HG02763 (cell line): ENCODE measurements at regions not wholly inside any gene's neighbourhood (a gene's known extent, or its start where the extent isn't known, plus 50 kb on each side); places are given as distances from the start of the nearest gene placed in this dataset.

ENCODE experiments used
- ATAC-seq: cut with Tn5 transposase; IDR thresholded peaks from one replicate; pipeline ENCODE4 v1.9.1; 2021; ENCODE audit warnings: mild to moderate bottlenecking, moderate library complexity; ENCODE audit not compliant: unreplicated experiment

- no peak for ATAC-seq
Measured at GRCh38 chr3:159123877-159124276, 322.0 kb downstream of the MFSD1 start.

GRCh38 chr3:159126261-159127020, 324.6 kb downstream of the MFSD1 start:
- no peak for ATAC-seq

- no peak for ATAC-seq
Measured at GRCh38 chr3:159127021-159127392, 325.2 kb downstream of the MFSD1 start.

DNA sequence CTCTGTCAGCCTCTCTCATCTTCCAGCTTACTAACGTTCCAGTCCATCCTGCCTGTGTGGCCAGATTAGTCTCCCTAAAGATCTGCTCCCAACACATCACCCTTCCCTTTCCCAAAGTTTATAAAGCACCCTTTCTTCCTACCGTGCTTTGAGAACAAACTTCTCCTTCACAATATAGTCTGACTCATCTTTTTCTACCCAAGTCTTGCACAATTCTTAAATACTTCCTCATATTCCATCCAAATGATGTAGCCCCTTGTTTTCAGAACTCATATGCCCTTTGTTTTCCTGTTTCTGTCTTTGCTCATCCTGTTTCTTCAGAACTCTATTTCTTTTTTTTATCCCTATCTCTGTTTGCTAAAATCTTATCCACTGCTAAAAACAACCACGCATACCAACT, 326.8 kb downstream of the MFSD1 start:
- no peak for ATAC-seq

GRCh38 chr3:159130108-159130507, 328.3 kb downstream of the MFSD1 start:
- no peak for ATAC-seq

DNA sequence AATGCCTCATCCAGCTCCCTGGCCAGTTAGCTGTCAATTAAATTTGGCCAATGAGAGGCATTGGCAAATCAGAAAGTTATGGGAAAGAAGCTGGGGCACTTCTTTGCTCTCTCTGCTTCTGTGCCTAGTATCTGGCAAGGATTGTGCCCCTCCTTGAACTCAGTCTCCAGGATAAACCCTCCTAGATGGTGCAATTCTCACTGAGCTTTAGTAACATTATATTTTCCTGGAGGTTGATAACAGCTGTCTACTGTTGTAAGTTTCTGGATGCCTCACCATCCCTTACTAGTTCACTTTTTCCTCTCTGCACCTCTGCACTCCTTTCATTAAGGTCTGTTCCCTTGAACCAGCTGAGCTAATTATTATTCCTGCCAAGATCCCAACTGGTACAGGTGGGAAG, 329.5 kb downstream of the MFSD1 start:
- no peak for ATAC-seq

GRCh38 chr3:159137949-159138348, 336.1 kb downstream of the MFSD1 start:
- no peak for ATAC-seq

GRCh38 chr3:159139326-159139725, 337.5 kb downstream of the MFSD1 start:
- no peak for ATAC-seq

DNA sequence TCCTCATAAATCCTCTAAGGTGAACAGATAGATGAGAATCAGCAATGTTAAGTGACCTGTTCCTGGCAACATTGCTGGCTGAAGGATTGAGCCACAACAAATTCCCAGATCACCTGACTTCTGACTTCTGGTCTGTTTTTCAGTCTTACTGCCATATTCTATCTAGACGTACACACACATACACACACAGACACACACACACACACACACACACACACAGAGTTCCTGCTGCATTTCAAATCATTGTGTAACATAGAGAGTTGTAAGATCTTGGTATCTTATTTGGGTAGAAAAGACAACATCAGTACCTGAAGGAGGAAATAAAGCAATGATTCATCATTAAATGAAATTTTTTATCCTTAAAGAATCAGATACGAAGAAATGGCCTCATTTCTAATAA, 342.6 kb downstream of the MFSD1 start:
- no peak for ATAC-seq

DNA sequence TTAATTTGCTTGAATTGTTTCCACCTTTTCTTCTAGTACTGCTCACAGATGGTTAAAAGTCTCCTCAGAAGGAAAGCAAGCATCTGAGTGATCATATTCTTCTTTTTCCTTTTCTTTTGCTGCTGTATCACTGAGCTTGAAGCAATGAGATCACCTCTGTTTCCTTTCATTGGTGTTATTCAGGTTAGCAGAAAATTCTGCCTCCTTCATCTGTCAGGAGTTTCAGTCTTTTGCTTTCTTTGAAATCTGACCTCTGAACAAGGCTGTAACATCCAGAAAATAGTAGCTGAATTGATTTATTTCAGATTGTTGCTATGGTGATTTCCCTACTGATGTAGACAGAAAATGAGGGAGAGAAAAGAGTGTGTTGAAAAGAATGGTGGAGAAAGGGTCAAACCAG, 343.0 kb downstream of the MFSD1 start:
- no peak for ATAC-seq

GRCh38 chr3:159146392-159146791, 344.5 kb downstream of the MFSD1 start:
- ATAC-seq, result no peak

- ATAC-seq, result no peak
Measured at GRCh38 chr3:159146856-159147435, 345.1 kb downstream of the MFSD1 start.

DNA sequence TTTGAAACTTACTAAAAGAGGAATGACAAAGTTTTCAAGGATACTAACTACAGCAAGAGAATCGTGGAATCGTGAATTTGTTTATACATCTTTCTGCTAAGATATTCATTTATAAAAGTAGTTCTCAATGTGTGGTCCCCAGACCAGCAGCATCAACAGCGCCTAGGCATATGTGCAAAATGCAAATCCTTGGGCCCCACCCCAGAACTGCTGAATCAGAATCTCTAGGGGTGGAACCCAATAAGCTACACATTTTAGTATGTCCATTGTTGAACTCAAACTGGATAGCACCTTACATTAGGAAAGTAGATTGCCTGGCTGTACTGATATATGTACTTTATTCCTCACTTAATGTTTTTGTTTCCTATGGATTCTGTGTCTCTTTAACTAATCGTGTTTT, 346.0 kb downstream of the MFSD1 start:
- no peak for ATAC-seq

GRCh38 chr3:159148466-159148865, 346.6 kb downstream of the MFSD1 start:
- ATAC-seq, result no peak

DNA sequence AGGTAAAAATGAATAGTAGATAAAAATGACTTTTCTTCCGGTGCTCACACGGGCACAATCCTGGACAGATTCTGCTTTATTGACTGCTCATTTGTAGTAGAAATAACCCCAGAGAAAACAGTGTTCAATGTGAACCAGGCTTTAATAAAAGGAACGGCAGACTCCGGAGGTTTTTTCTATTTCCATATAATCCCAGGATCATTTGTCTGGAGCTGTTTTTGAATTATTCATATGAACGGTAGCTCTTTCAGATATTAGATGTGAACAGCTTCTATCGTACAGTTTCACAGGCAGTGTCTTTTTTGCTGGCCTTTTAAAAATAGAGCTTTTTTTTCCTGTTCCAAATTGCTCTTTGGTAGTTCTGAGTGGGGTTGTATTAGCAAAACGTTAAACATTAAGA, 347.3 kb downstream of the MFSD1 start:
- ATAC-seq, result no peak

DNA sequence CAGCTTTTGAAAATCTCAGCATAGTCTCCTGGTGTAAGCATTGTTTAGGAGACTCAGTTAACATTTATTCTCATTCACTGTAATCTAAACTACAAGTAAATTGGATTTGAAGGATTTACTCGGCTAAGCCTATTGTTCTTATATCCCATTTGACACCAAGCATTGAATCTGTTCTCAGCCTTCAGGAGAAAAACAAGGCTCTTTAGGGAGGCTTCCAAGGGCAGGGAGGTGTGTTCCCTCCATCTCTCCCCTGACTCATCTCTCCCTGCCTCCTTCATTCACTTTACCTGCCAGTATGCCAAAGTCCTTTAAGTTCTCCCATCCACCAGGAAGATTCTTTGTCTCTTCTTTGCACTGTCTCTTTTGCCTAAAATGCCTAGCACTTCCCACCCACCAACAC, 347.8 kb downstream of the MFSD1 start:
- no peak for ATAC-seq

DNA sequence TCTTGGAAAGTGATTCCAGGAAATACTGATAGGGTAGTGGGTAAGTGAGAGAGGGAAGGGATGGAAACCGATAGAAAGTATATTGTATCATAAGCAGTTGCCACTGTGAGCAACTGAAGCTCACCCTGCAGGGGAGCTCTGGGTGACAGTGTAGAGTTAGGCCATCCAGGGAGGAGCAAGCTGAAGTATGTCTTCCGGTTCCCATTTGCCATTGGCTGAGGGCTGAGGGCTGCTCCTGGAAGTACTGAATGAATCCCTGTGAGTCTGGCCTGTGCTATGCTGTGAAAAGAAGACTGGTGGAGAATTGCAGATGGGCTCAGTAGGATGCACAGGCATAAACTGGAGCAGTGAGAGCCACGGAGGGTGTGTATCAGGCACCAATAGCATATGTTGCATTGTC, 348.3 kb downstream of the MFSD1 start:
- ATAC-seq, result no peak

DNA sequence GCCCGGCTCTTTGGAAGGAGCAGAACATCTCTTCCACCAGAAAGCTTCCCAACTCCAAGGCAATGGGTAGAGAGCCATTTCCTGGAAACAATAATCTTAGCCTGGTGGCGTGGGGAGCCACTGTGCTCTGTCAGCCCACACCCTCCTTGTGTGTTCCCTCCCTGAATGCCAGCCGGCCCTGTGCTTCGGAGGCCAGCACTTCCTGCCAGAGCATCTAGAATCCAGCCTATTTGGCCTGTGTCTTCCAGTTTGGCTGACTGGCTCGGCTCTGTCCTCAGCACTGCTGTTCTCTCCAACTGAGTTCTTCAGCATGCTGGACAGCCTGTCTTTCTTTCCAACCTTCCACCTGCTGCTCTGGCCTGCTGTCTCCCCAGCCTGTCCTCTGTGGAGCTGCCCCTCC, 349.3 kb downstream of the MFSD1 start:
- ATAC-seq, result no peak

GRCh38 chr3:159157275-159157674, 355.4 kb downstream of the MFSD1 start:
- no peak for ATAC-seq

DNA sequence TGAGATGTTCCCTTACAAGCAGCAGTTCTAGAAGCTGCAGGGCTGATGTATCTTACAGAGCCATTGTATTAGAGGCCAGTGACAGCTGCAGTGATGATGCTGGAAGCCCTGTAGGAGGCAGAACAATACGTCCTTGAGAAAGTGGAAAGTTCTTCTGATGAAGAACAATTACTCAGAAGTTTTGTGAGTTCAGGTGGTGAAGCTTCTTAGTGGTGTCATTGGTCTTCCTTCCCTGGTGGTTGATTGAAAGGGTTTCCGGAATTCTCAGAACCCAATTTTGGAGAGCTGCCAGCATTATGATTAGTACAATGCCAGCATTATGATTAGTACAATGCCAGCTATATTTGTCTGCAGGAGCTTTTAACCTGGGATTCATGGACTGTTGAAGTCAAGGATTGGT, 356.4 kb downstream of the MFSD1 start:
- no peak for ATAC-seq

- no peak for ATAC-seq
Measured at GRCh38 chr3:159158801-159159200, 356.9 kb downstream of the MFSD1 start.

DNA sequence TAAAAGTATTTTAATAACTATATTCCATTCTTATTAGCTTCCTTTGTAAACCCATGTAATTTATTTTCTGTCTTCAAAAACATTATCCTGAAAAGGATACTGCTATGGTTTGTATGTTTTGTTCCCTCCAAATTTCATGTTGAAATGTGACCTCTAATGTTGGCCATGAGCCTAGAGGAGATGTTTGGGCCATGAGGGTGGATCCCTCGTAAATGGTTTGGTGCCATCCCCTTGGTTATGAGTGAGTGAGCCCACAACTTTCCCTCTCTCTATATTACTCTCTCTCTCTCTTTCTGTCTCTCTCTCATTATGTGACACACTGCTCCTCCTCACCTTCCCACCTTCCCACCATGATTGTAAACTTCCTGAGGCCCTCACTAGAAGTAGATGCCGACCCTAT, 357.7 kb downstream of the MFSD1 start:
- no peak for ATAC-seq

GRCh38 chr3:159163656-159164055, 361.8 kb downstream of the MFSD1 start:
- ATAC-seq, result no peak
